ENCODE measurements at regions not wholly inside any gene's neighbourhood (a gene's known extent, or its start where the extent isn't known, plus 50 kb on each side); places are given as distances from the start of the nearest gene placed in this dataset.
A peak's percentile ranks its signal among the peaks of the same experiment; 100 is the strongest.
"Not testable (repeated sequence)": the region's sequence is repeated elsewhere in the genome, so short reads cannot be mapped to it uniquely, and the experiment has no call there.

DNA sequence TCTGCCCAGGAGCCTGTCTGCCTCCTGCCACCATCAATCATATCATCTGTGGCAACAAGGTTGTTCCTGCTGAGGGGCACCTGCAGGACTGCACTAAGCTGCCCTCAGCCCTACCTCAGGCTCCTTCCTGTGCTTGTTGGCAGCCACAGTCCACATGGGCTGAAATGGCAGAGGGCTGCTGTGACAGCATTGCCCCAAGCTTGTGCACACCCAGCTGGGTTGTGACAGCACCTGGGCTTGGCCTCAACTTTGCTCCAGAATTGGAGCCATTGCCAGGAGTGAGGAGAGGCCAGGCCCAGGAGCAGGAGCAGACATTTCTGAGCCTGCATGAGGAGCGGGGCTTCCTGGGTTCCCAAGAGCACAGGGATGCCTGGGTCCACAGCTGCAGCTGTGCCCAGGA, 340.9 kb upstream of the CHRM2 start:
- no peak for DNase-seq

DNA sequence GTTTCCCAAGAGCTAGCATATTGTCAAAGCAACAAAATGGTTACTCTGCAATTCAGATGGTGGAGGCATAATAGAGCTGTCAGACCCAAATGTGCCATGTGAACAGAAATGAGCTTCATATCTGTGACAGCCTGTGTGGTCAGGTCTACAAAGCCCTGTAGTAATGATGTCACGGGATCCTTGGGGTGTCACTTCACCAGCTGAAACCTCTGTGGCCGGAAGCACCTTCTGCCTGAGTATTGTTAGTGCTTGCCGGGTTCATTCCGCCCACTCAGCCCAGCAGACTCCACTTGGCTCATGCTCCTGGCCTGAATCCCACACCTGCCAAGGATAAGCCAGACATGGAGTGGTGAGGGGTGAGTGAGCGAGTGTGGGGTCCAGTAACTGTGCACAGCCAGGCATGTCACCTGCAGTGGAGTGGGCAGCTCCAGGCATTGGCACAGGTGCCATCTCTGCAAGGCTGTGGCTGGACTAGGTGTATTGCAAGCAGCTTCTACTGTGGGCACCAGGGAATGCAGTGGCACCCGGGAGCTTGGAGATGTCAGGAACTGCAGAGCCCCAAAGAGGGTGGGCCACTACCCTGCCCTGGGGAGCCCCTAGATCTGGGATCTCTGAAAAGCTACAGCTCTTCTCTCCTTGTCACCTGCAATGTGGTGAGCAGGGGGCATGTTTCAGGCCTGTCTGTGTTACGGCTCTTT, 341.9 kb upstream of the CHRM2 start:
- no peak for DNase-seq

DNA sequence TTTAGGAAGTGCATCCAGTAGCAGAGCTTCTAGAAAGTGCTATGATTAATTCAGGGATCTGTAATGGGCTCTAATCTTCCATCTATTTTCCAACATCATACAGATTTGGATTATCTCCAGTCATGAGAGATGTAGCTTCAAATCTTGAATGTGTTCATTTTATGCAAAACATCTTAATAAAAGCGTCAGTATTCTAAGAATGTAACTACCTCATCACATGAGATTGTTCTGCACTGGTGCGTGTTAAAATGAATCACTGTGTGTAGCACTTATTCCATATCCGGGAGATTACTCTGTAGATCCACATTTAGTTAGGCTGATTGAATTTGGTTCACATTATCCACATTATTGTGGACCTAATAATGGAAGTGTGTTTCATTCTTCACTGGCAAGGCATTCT, 344.9 kb upstream of the CHRM2 start:
- no peak for DNase-seq

DNA sequence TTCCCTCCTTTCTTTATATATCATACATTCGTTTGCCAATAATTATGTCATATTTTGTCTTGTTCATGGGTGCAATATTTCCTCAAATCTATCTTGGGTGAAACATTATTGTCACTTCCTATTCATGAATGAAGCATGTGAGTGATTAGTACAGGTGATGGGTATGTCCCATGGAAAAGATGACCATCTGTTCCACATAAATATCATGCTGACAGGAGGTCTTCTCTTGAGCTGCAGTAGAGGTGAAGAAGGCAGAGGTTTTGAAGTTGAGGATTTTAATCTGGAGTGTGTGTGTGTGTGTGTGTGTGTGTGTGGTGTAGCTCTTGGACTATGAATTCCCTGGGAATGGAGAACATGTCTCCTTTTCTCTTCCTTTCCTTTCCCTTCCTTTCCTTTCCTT, 350.5 kb upstream of the CHRM2 start:
- no peak for DNase-seq

DNA sequence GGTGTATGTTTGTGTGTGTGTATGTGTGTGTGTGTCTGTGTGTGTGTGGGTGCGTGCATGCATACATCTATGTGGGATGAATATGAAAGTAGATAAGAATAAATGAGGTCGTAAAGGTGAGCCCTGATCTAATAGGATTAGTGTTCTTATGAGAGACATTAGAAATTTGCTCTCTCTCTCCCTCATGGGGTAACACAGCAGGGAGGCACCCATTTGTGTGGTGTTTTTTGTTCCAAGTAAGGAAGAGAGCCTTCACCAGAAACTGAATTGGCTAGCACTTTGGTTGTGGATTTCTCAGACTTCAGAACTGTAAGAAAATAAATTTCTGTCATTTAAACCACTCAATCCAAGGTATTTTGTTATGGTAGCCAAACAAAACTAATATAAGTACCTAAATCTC, 353.7 kb upstream of the CHRM2 start:
- DNase-seq: no peak

DNA sequence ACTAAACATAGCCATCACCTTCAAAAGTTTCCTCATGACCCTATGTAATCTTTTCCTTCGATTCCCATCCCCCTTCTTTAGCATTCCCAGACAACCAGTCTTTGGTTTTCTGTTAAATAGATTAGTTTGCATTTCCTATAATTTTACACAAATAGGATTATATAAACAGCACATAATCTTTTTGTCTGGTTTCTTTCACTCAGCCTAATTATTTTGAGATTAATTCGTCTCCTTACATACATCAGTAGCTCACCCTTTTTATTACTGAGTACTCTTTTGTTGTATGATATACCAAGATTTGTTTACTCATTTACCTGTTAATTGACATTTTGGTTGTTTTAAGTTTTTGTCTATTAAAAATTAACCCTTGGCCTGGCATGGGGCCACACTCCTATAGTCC, 354.7 kb upstream of the CHRM2 start:
- no peak for DNase-seq

DNA sequence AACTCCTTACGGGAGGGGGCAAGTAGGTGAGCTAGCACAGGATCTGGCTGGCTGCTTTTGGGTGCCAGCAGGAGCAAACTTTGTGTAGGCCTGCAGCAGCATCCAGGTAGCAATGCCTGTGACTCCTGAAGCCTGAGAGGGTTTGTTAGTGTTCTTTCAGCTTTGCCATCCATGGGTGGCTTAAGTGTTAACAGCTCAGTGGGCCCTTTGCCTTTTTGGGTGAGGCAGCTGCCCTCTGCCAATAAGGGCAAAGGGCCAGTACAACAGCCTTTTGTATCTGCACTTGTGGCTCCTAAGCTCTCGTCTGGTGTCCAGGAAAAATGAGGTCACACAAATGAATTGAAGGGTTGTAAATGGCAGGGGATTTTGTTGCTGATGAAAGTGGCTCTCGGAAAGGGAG, 359.0 kb upstream of the CHRM2 start:
- no peak for DNase-seq

DNA sequence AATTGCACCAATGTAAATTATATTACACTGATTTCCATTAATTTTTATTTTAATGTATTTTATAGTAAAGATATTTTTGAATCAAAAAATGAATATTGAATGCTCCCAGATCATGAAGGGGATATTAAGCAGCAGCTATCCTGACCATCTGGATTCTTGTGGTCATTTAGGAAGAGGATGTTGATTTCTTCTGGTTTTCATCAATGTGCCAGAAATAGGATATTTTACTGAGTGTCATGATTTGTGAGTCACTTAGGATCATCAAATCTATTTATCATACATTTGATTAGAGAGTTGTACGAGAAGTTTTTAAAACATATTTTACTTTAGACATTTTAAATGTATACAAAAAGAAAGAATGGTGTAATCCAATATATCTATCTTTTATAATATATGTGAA, 366.3 kb upstream of the CHRM2 start:
- no peak for DNase-seq

DNA sequence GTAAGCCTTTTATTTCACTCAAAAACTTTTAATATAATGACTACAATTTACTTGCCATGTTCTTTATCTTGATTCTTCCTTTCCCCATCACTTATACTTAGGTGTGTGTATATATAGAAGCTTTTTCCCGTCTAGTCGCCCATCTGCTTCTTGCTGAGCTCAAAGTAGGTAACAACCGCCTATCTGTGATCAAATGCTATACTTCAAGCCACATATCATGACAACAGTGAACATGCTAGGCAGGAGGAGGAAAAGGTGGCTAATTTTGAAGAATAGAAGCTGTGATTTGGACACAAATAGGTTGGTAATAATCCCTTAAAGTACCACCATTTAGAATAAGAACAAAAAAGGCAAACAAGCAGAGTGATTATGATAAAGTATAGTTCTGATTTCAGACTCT, 367.3 kb upstream of the CHRM2 start:
- DNase-seq: no peak

DNA sequence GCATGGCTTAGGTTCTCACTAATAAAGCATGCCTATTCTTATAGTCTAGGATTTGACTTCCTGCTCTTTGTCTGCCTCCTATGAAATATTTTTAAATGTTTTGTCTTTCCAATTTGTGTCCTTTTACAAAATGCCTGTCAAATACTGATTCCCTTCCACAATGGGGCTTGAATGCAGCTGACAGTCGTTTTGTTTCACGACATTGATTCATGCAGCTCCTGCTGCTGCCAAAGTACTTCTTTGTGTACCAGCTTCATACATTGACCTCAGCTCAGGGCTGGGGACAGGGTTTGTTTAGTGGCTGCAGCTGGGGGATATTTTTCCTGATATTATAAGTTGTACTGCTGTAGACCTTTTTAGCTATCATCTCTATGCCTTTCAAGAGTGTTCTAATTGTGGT, 371.9 kb upstream of the CHRM2 start:
- no peak for DNase-seq

DNA sequence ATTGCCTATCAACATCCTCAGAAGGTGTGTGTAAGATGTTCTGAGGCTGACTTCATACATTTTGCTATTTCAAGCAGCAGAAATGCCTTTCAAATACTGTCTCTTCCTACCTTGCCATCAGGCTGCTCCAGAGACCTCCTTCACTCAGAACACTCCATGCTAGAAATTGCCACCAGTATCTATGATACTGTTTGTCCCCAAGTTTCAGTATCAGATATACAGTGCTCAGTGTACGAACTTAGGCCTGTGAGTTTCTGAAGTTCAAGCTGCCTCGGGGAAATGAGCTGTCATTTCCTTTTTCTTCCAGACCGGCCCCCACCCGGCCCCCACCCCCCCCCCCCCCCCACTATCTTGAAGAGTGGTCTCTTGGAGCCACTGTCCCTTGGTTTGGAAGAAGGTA, 373.4 kb upstream of the CHRM2 start:
- DNase-seq: no peak

DNA sequence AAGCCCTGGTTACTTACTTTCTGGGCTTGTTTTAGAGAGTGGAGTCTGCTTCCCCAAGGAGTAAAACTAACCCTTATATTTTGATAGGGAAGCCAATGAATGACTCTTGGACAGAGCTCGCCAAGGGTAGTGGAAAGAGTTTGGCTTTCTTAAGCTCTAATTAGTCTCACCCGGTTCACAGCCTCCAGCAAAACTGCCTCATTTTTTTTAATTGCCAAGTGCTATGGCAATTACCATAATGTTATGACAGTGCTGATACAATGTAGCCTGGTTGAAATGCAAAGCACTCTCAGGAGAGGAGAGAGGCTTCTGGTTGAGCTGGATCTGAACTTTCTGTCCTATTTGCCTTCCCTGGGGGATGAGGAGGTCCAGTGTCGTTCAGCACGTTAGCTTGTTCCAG, 376.1 kb upstream of the CHRM2 start:
- no peak for DNase-seq

DNA sequence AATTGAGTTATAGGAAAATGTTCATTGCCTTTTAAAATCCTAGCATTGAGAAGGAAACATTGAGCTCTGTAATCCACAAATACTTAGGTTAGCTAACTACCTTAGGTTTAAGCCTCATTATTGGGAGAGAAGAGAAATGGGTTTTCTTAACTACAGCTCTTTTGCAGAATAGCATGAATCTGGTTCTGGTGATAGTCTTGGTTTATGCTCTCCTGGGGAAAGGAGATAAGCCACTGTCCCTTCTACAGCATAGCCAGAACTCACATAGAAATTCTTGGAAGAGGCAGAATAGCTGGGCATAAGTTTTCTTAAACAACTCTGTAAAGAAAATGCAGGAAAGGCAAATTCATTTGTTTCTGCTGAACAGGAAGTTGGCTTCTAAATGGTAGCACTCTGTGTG, 378.6 kb upstream of the CHRM2 start:
- no peak for DNase-seq

DNA sequence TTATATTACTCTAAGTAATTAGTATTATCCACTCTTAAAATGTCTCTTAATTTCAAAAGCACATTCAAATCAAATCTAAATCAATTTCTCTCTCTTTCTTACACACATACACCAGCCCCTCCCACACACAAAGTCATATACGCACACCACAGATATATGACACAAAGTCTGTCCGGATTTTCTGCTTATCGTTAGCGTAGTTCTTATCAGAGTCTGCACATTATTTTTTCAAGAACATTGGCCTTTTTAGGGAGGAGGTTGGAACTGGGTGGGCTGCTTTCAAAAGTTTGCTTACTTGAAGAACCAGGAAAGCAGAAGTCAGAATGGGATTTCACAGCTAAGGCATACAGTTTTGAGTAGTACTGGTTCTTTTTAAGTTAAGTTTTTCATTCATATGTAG, 387.6 kb upstream of the CHRM2 start:
- no peak for DNase-seq

DNA sequence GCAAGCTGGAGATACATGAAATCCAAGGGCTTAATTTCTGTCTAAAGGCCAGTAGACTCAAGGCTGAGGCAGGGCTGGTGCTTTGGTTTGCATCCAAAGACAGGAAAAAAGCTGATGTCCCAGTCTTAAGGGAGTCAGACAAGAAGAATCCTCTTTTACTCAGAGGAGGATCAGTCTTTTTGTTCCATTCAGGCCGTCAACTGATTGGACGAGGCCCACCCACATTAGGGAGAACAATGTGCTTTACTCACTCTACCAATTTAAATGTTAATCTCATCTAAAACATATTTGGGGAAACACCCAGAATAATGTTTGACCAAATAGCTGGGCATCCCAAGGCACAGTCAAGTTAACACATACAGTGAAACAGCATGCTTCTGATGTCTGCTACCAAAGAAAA, 388.5 kb upstream of the CHRM2 start:
- no peak for DNase-seq

DNA sequence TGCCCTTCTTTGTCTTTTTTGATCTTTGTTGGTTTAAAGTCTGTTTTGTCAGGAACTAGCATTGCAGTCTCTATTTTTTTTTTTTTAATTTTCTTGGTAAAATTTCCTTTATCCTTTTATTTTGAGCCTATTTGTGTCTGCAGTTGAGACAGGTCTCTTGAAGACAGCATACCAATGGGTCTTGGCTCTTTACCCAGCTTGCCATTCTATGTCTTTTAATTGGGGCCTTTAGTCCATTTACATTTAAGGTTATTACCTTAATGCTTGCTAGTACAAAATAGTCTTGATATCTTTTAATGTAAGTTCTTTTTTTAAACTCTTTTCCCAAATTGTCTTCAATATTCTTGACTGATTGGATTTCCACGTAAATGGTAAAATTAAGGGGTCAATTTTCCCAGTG, 398.3 kb upstream of the CHRM2 start:
- no peak for DNase-seq

DNA sequence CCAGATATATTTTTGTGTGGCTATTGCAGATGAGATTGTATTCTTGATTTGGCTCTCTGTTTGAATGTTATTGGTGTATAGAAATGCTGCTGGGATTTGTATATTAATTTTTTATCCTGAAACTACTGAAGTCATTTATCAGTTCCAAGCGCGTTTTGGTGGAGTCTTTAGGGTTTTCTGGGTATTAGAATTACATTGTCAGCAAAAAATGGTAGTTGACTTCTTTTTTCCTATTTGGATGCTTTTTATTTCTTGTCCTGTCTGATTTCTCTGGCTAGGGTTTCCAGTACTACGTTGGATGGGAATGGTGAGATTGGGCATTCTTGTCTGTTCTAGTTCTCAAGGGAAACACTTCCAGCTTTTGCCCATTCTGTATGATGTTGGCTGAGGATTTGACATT, 415.5 kb upstream of the CHRM2 start:
- no peak for DNase-seq

DNA sequence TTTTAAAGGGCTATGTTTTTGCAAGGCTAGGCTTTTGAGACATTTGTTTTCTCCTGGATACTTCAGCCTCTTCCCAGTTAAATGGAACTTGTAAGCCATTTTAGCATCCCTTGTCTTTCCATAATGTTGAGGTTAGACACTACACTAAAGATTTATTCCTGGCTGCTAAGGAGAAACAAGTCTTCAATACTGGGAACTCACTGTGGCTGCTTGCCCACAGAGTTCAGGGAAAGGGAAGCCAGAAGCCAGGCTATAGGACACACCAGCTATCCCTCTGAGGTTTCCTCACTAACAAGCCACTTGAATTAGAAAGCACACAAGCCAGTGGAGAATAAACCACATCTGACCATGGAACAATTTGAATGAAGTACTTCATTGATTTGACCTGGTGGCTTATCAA, 421.7 kb upstream of the CHRM2 start:
- no peak for DNase-seq

DNA sequence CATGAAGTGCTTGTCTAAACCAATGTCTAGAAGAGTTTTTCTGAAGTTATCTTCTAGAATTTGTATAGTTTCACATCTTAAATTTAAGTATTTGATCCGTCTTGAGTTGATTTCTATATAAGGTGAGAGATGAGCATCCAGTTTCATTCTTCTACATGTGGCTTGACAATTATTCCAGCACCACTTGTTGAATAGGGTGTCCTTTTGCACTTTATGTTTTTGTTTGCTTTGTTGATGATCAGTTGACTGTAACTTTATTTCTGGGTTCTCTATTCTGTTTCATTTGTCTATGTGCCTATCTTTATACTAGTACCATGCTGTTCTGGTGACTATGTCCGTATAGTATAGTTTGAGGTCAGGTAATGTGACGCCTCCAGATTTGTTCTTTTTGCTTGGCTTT, 426.6 kb upstream of the CHRM2 start:
- no peak for DNase-seq

DNA sequence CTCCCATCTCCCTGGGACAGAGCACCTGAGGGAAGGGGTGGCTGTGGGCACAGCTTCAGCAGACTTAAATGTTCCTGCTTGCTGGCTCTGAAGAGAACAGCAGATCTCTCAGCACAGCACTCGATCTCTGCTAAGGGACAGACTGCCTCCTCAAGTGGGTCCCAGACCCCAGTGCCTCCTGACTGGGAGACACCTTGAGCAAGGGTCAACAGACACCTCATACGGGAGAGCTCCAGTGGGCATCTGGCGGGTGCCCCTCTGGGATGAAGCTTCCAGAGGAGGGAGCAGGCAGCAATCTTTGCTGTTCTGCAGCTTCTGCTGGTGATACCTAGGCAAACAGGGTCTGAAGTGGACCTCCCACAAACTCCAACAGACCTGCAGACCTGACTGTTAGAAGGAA, 436.7 kb upstream of the CHRM2 start:
- DNase-seq: not testable (repeated sequence)

DNA sequence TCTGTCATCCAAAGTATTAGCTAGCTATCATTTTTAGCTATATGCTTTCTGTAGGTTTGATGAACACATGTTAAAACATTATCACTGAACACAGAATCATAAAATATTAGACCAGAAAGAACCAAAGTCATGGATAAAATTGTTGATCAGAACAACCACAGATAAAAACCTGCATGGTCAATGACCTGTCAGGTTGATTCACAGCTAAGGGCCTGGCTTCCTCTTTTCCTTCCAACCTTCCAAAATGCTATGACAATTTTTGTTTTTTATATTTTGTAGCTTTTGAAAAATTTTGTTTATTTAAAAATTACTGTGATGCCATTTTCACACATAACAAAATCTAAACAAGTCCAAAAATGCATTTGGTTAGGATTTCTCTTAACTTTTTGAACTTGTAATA, 444.4 kb upstream of the CHRM2 start:
- no peak for DNase-seq

DNA sequence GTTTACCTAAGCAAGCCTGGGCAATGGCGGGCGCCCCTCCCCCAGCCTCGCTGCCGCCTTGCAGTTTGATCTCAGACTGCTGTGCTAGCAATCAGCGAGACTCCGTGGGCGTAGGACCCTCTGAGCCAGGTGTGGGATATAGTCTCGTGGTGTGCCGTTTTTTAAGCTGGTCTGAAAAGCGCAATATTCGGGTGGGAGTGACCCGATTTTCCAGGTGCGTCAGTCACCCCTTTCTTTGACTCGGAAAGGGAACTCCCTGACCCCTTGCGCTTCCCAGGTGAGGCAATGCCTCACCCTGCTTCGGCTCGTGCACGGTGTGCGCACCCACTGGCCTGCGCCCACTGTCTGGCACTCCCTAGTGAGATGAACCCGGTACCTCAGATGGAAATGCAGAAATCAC, 442.6 kb upstream of the MTPN start:
- not testable (repeated sequence) for DNase-seq

DNA sequence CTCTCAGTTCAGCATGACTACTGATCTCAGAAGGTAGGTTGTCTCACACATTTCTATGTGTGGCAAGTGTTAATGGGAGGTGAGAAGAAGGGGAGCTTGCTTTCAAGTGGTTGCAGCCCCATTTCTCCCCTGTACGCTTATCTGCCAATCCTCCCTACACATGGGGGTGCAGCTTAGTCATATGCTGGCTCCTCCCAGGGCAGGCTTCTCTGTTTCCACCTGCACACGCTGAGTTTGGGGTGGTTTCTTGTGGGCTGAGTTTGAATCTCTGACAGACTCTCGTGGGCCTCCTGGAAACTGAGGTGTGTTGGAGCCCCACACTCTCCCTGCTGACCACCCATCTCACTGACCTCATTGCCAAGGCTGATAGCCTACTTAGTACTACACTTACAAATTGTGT, 435.8 kb upstream of the MTPN start:
- DNase-seq: no peak

DNA sequence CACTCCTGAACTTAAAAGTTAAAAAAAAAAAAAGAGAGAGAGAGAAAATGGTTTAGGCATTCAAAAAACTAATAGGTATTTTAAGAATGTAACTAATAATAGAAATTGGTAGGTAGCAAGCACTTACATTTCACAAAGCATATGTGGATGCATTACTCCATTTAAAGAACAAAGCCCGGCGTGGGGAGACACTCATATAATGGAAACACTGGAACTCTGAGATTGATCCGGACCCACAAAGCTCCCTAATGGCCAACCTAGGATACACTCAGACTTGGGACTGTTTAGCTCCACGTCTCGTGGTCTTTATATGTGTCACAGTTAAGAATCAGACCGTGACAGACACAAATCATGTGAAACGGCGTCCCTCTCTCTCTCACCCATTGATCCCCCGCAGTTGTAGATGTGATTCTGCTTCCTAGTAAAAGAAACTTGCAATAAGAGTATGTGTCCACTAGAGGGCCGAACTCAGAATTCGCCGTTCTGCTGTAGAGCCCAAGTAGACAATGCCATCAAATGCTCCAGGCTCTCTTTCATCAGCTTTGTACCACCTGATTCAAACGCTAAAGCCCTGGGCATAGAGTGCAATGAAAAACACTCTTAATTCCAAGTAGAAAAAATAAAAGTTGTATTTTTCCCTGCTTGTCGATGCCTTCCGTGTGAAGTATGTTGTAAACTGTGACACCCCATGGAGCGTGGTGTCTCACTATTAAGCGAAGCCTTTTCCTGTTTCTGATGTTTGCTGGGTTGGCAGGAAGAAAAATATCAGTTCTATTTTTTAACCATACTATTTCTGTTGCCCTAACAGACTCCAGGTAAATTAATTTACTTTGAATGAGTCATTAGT, 429.0 kb upstream of the MTPN start:
- DNase-seq: peak; percentile 28

DNA sequence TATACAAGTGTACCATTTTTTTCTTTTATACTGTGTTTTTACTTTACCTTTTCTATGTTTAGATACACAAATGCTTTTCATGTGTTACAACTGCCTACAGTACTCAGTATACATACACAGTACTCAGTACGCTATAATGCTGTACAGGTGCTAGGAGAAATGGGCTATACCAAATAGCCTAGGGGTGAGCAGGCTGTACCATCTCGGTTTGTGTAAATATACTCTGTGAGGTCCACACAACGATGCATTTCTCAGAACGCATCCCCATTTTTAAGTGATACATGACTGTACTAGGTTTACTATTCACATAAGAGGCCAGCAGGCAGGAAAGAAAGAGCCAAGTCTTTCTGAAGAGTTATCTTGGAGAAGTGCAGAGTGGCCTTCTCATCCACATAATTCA, 426.4 kb upstream of the MTPN start:
- DNase-seq: no peak
